ENCODE measurements at regions not wholly inside any gene's neighbourhood (a gene's known extent, or its start where the extent isn't known, plus 50 kb on each side); places are given as distances from the start of the nearest gene placed in this dataset.

- no peak overlapping the region for H3K27ac ChIP-seq
- no peak for TF ChIP-seq FOXP2 (optimal IDR thresholded peaks at IDR 0.05; ENCODE audit: control extremely low read depth, extremely low read length, insufficient read depth)
- H3K9me3 ChIP-seq (ENCODE audit: low read depth, low read length) = no peaks in the 10 kb centered on the region
- H3K4me3 ChIP-seq = no peak overlapping the region
- no peak overlapping the region for H3K9ac ChIP-seq (ENCODE audit: insufficient read length)
- DNase-seq (ENCODE audit: low read depth, low spot score) = no peak
- H3K36me3 ChIP-seq (ENCODE audit: insufficient read depth, low read length) = no peaks in the 10 kb centered on the region
Measured at GRCh38 chr15:79623488-79623887, 191.4 kb downstream of the MINAR1 start.

- DNase-seq (ENCODE audit: low read depth, low spot score) = no peak
- Histone ChIP-seq H3K4me3 (no peak overlapping the region), H3K36me3 (ENCODE audit: insufficient read depth, low read length) (no peaks in the 10 kb centered on the region), H3K27ac (no peak overlapping the region), H3K9me3 (ENCODE audit: low read depth, low read length) (no peaks in the 10 kb centered on the region), H3K9ac (ENCODE audit: insufficient read length) (no peak overlapping the region)
- TF ChIP-seq FOXP2 (optimal IDR thresholded peaks at IDR 0.05; ENCODE audit: control extremely low read depth, extremely low read length, insufficient read depth) (no peak), EZH2 (IDR thresholded peaks at IDR 0.05) (no peak), POLR2AphosphoS5 (IDR thresholded peaks at IDR 0.05; ENCODE audit: borderline replicate concordance, low read depth, low read length) (no peak)
Measured at GRCh38 chr15:79629687-79630086, 197.6 kb downstream of the MINAR1 start.

GRCh38 chr15:79632457-79632856 is 200.3 kb downstream of the MINAR1 start:
- H3K27ac ChIP-seq = no peak overlapping the region
- H3K4me3 ChIP-seq = no peak overlapping the region
- TF ChIP-seq POLR2AphosphoS5 (IDR thresholded peaks at IDR 0.05; ENCODE audit: borderline replicate concordance, low read depth, low read length) = no peak
- no peak for TF ChIP-seq FOXP2 (optimal IDR thresholded peaks at IDR 0.05; ENCODE audit: control extremely low read depth, extremely low read length, insufficient read depth)
- no peak for TF ChIP-seq EZH2 (IDR thresholded peaks at IDR 0.05)
- H3K36me3 ChIP-seq (ENCODE audit: insufficient read depth, low read length) = no peaks in the 10 kb centered on the region
- DNase-seq (ENCODE audit: low read depth, low spot score) = no peak
- H3K9ac ChIP-seq (ENCODE audit: insufficient read length) = no peak overlapping the region
- no peaks in the 10 kb centered on the region for H3K9me3 ChIP-seq (ENCODE audit: low read depth, low read length)

- Histone ChIP-seq H3K9ac (ENCODE audit: insufficient read length) (no peak overlapping the region), H3K36me3 (ENCODE audit: insufficient read depth, low read length) (no peaks in the 10 kb centered on the region), H3K27ac (no peak overlapping the region), H3K4me3 (no peak overlapping the region), H3K9me3 (ENCODE audit: low read depth, low read length) (no peaks in the 10 kb centered on the region)
- TF ChIP-seq FOXP2 (optimal IDR thresholded peaks at IDR 0.05; ENCODE audit: control extremely low read depth, extremely low read length, insufficient read depth) (no peak), EZH2 (IDR thresholded peaks at IDR 0.05) (no peak), POLR2AphosphoS5 (IDR thresholded peaks at IDR 0.05; ENCODE audit: borderline replicate concordance, low read depth, low read length) (no peak)
- no peak for DNase-seq (ENCODE audit: low read depth, low spot score)
Measured at GRCh38 chr15:79635149-79635771, 203.1 kb downstream of the MINAR1 start.

- DNase-seq (ENCODE audit: low read depth, low spot score) = no peak
Measured at GRCh38 chr15:79635897-79636561, 203.9 kb downstream of the MINAR1 start.

GRCh38 chr15:79640206-79640605 is 208.1 kb downstream of the MINAR1 start:
- Histone ChIP-seq H3K9ac (ENCODE audit: insufficient read length) (no peak overlapping the region), H3K4me3 (no peak overlapping the region), H3K9me3 (ENCODE audit: low read depth, low read length) (no peaks in the 10 kb centered on the region), H3K36me3 (ENCODE audit: insufficient read depth, low read length) (no peaks in the 10 kb centered on the region), H3K27ac (no peak overlapping the region)
- TF ChIP-seq EZH2 (IDR thresholded peaks at IDR 0.05) (no peak), FOXP2 (optimal IDR thresholded peaks at IDR 0.05; ENCODE audit: control extremely low read depth, extremely low read length, insufficient read depth) (no peak), POLR2AphosphoS5 (IDR thresholded peaks at IDR 0.05; ENCODE audit: borderline replicate concordance, low read depth, low read length) (no peak)
- no peak for DNase-seq (ENCODE audit: low read depth, low spot score)

More at GRCh38 chr15:79635897-79636561, 203.9 kb downstream of the MINAR1 start:
- no peaks in the 10 kb centered on the region for H3K36me3 ChIP-seq (ENCODE audit: insufficient read depth, low read length)
- H3K9me3 ChIP-seq (ENCODE audit: low read depth, low read length) = no peaks in the 10 kb centered on the region
- TF ChIP-seq POLR2AphosphoS5 (IDR thresholded peaks at IDR 0.05; ENCODE audit: borderline replicate concordance, low read depth, low read length) = no peak
- no peak for TF ChIP-seq FOXP2 (optimal IDR thresholded peaks at IDR 0.05; ENCODE audit: control extremely low read depth, extremely low read length, insufficient read depth)
- TF ChIP-seq EZH2 (IDR thresholded peaks at IDR 0.05) = no peak
- H3K4me3 ChIP-seq = no peak overlapping the region
- no peak overlapping the region for H3K9ac ChIP-seq (ENCODE audit: insufficient read length)
- H3K27ac ChIP-seq = no peak overlapping the region

- Histone ChIP-seq H3K9me3 (ENCODE audit: low read depth, low read length) (no peaks in the 10 kb centered on the region), H3K9ac (ENCODE audit: insufficient read length) (no peak overlapping the region), H3K27ac (no peak overlapping the region), H3K4me3 (no peak overlapping the region), H3K36me3 (ENCODE audit: insufficient read depth, low read length) (no peaks in the 10 kb centered on the region)
- TF ChIP-seq POLR2AphosphoS5 (IDR thresholded peaks at IDR 0.05; ENCODE audit: borderline replicate concordance, low read depth, low read length) (no peak), EZH2 (IDR thresholded peaks at IDR 0.05) (no peak), FOXP2 (optimal IDR thresholded peaks at IDR 0.05; ENCODE audit: control extremely low read depth, extremely low read length, insufficient read depth) (no peak)
- no peak for DNase-seq (ENCODE audit: low read depth, low spot score)
Measured at GRCh38 chr15:79641841-79642240, 209.7 kb downstream of the MINAR1 start.

- Histone ChIP-seq H3K9ac (ENCODE audit: insufficient read length) (no peak overlapping the region), H3K9me3 (ENCODE audit: low read depth, low read length) (no peaks in the 10 kb centered on the region), H3K4me3 (no peak overlapping the region), H3K36me3 (ENCODE audit: insufficient read depth, low read length) (no peaks in the 10 kb centered on the region), H3K27ac (no peak overlapping the region)
- no peak for DNase-seq (ENCODE audit: low read depth, low spot score)
- TF ChIP-seq EZH2 (IDR thresholded peaks at IDR 0.05) (no peak), FOXP2 (optimal IDR thresholded peaks at IDR 0.05; ENCODE audit: control extremely low read depth, extremely low read length, insufficient read depth) (no peak), POLR2AphosphoS5 (IDR thresholded peaks at IDR 0.05; ENCODE audit: borderline replicate concordance, low read depth, low read length) (no peak)
Measured at GRCh38 chr15:79643393-79643792, 211.3 kb downstream of the MINAR1 start.

Data from SK-N-MC (cell line).